Tibial nerve (tissue), 4 donors: ENCODE measurements at regions not wholly inside any gene's neighbourhood (a gene's known extent, or its start where the extent isn't known, plus 50 kb on each side); places are given as distances from the start of the nearest gene placed in this dataset.
"Not testable (repeated sequence)": the region's sequence is repeated elsewhere in the genome, so short reads cannot be mapped to it uniquely, and the experiment has no call there.

ENCODE experiments used
- EP300 ChIP-seq, 2 donors: sonication (generic); formaldehyde crosslinking; IDR thresholded peaks; one replicate each; pipeline ENCODE4 v1.6.1; 2017; ENCODE audit warnings: antibody characterized with exemption in 2 of 2, mild to moderate bottlenecking in 1 of 2
- POLR2A ChIP-seq, 2 donors: fragments of 450-650 bp; IDR thresholded peaks; one replicate each; pipeline ENCODE4 v1.6.1; 2017; ENCODE audit warnings: antibody characterized with exemption in 2 of 2, mild to moderate bottlenecking in 2 of 2, moderate library complexity in 2 of 2
- TF ChIP-seq, protein P1 (sequence below), 5 experiments: fragments of 200-600 bp in 3 of 5; fragments of 450-650 bp in 2 of 5; sonication (generic) in 3 of 5; IDR thresholded peaks; one replicate each; pipeline ENCODE4 v1.5.1; 2016 to 2019; ENCODE audit warnings: antibody characterized with exemption in 5 of 5, mild to moderate bottlenecking in 3 of 5, moderate library complexity in 2 of 5

GRCh38 chr4:110399046-110399445 is 76.9 kb upstream of the ENPEP start:
- TF ChIP-seq, protein P1, sequence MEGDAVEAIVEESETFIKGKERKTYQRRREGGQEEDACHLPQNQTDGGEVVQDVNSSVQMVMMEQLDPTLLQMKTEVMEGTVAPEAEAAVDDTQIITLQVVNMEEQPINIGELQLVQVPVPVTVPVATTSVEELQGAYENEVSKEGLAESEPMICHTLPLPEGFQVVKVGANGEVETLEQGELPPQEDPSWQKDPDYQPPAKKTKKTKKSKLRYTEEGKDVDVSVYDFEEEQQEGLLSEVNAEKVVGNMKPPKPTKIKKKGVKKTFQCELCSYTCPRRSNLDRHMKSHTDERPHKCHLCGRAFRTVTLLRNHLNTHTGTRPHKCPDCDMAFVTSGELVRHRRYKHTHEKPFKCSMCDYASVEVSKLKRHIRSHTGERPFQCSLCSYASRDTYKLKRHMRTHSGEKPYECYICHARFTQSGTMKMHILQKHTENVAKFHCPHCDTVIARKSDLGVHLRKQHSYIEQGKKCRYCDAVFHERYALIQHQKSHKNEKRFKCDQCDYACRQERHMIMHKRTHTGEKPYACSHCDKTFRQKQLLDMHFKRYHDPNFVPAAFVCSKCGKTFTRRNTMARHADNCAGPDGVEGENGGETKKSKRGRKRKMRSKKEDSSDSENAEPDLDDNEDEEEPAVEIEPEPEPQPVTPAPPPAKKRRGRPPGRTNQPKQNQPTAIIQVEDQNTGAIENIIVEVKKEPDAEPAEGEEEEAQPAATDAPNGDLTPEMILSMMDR (IDR thresholded peaks at IDR 0.05), result not testable (repeated sequence)
- not testable (repeated sequence) for TF ChIP-seq POLR2A, EP300 (IDR thresholded peaks at IDR 0.05)
